ENCODE measurements at regions not wholly inside any gene's neighbourhood (a gene's known extent, or its start where the extent isn't known, plus 50 kb on each side); places are given as distances from the start of the nearest gene placed in this dataset.

GRCh38 chr2:8400196-8400595, 281.7 kb upstream of the ID2 start:
- H3K4me3 ChIP-seq (ENCODE audit: low read depth, low read length), result no peak overlapping the region
- TF ChIP-seq CTCF (IDR thresholded peaks at IDR 0.05; ENCODE audit: low read depth, low read length), result no peak

GRCh38 chr2:8402222-8402621, 279.6 kb upstream of the ID2 start:
- no peak overlapping the region for H3K4me3 ChIP-seq (ENCODE audit: low read depth, low read length)
- no peak for TF ChIP-seq CTCF (IDR thresholded peaks at IDR 0.05; ENCODE audit: low read depth, low read length)

- no peak for TF ChIP-seq CTCF (IDR thresholded peaks at IDR 0.05; ENCODE audit: low read depth, low read length)
- no peak overlapping the region for H3K4me3 ChIP-seq (ENCODE audit: low read depth, low read length)
These were observed 278.0 kb upstream of the ID2 start for GRCh38 chr2:8403876-8404275.

GRCh38 chr2:8405334-8405733, 276.5 kb upstream of the ID2 start:
- no peak overlapping the region for H3K4me3 ChIP-seq (ENCODE audit: low read depth, low read length)
- no peak for TF ChIP-seq CTCF (IDR thresholded peaks at IDR 0.05; ENCODE audit: low read depth, low read length)

- no peak for TF ChIP-seq CTCF (IDR thresholded peaks at IDR 0.05; ENCODE audit: low read depth, low read length)
These were observed 275.6 kb upstream of the ID2 start for GRCh38 chr2:8406271-8406670.

GRCh38 chr2:8407332-8407731, 274.5 kb upstream of the ID2 start:
- no peak for TF ChIP-seq CTCF (IDR thresholded peaks at IDR 0.05; ENCODE audit: low read depth, low read length)
- no peak overlapping the region for H3K4me3 ChIP-seq (ENCODE audit: low read depth, low read length)

More at GRCh38 chr2:8406271-8406670, 275.6 kb upstream of the ID2 start:
- H3K4me3 ChIP-seq (ENCODE audit: low read depth, low read length), result no peak overlapping the region

- H3K4me3 ChIP-seq (ENCODE audit: low read depth, low read length), result no peak overlapping the region
- TF ChIP-seq CTCF (IDR thresholded peaks at IDR 0.05; ENCODE audit: low read depth, low read length), result no peak
These were observed 273.0 kb upstream of the ID2 start for GRCh38 chr2:8408560-8409460.
